Activated CD4-positive, alpha-beta T cell treated with anti-CD3 and anti-CD28 coated beads, Interleukin-2, amount 50 U/mL, for 24 hours (primary cell): ENCODE measurements at regions not wholly inside any gene's neighbourhood (a gene's known extent, or its start where the extent isn't known, plus 50 kb on each side); places are given as distances from the start of the nearest gene placed in this dataset.
"Not testable (repeated sequence)": the region's sequence is repeated elsewhere in the genome, so short reads cannot be mapped to it uniquely, and the experiment has no call there.

Source experiments
- DNase-seq, 2 donors: peaks; one replicate each; pipeline ENCODE4 v3.0.0-alpha.2; 2020; ENCODE audit warnings: low read depth in 1 of 2, low spot score in 1 of 2

DNA sequence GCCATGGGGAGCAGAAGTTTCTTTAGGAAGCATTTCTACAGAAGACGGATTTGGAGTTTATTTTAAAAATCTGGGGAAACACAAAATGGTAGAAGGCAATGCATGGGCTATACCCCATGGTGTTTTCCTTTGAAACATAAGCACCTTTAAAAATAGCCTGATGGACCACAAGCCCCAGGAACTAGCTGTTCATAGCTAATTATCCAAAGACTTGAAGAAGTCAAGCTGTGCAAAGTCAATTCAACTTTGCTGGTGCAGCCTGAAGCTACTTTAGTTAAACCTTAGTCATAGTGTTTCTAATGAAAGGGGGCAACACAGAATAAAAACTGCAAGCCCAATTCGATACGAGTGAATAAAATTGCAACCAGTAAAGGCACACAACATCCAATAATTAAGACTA is 732.5 kb downstream of the GALC start:
- DNase-seq = no peak

GRCh38 chr14:87257421-87257820 is 735.6 kb downstream of the GALC start:
- DNase-seq = no peak

- DNase-seq = no peak
These were observed 737.9 kb downstream of the GALC start for GRCh38 chr14:87255058-87255457.

DNA sequence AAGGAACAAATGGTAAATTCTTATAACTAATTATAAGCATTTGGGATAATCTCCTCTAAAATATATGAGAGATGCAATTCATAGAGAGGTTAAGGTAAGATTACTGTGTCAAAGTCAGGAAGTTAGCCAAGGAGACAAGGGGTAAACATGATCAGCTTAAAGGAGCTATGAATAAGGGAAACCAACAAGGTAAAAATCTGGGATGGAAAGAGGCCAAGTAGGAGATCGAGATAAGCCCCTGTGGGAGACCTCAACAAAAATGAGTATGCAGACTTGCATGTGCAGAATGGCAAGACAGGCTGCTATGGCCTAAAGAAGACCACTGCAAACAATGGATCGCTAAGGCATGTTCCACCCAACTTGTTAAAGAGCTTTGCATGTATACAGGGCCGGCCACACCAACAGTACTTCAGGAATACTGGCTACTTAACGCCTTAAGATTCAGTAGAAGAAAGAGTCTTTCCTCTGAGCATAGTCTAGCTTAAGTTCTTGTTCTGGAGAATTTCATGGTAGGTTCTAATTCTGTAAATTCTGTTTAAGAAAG is 738.6 kb downstream of the GALC start:
- no peak for DNase-seq

DNA sequence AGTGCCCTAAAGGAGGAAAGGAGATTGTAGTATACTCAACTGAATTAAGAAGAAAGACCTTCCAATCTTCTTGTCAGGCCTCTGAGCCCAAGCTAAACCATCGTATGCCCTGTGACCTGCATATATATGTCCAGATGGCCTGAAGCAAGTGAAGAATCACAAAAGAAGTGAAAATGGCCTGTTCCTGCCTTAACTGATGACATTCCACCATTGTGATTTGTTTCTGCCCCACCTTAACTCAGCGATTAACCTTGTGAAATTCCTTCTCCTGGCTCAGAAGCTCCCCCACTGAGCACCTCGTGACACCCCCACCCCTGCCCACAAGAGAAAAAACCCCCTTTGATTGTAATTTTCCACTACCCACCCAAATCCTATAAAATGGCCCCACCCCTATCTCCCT is 739.2 kb downstream of the GALC start:
- not testable (repeated sequence) for DNase-seq

GRCh38 chr14:87252103-87252502 is 740.9 kb downstream of the GALC start:
- DNase-seq = no peak

GRCh38 chr14:87251011-87251410 is 742.0 kb downstream of the GALC start:
- DNase-seq = no peak

DNA sequence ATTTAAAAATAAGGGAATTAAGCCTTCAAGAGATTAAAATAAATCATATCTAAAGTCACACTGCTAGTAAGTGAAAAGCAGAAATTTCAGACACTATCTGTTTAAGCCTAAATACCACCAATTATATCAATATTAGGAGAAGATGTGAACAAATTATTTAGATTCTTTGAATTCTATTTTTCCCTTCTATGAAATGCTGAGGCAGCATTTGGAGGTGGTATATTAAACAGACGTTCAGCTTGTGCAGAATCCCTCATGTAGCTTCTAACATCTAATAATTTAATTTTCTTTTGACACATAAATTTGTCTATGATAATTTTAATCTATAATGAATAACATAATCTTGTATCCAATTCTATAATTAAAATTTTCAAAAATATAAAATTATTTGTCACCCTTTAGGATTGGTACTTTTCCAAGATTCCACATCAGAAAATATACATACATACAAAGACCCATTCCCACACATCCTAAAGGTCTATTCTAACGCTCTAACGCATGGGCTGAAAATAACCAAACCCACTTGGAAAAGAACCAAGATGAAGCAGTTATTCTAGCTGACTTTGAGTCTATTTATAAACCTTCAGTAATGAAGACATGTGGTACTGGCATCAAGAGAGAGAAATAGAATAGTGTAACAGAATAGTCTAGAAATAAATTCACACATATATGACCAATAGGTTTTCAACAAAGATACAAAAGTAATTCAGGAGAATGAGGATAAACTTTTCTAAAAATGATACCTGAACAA is 751.8 kb downstream of the GALC start:
- no peak for DNase-seq

- DNase-seq = not testable (repeated sequence)
These were observed 752.7 kb downstream of the GALC start for GRCh38 chr14:87240319-87240718.

DNA sequence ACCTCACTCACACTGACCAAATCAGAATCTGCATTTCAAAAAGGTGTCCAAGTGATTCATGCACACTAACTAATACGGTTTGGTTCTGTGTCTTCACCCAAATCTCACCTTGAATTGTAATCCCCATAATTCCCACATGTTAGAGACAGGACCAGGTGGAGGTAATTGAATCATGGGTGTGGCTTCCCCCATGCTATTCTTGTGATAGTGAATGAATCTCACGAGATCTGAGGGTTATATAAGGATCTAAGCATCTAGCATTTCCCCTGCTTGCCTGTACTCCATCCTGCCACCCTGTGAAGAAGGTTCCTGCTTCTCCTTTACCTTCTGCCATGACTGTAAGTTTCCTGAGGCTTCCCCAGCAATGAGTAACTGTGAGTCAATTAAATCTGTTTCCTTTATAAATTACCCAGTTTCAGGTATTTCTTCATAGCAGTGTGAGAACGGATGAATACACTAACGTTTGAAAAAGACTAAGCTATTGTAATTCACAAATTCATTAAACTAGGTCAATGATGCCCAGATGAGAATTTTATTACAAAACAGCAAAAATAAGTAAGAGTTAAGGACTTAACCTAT is 759.1 kb downstream of the GALC start:
- DNase-seq = no peak

GRCh38 chr14:87233266-87233665 is 759.7 kb downstream of the GALC start:
- DNase-seq = no peak

GRCh38 chr14:87231336-87232026 is 761.5 kb downstream of the GALC start:
- DNase-seq = no peak

DNA sequence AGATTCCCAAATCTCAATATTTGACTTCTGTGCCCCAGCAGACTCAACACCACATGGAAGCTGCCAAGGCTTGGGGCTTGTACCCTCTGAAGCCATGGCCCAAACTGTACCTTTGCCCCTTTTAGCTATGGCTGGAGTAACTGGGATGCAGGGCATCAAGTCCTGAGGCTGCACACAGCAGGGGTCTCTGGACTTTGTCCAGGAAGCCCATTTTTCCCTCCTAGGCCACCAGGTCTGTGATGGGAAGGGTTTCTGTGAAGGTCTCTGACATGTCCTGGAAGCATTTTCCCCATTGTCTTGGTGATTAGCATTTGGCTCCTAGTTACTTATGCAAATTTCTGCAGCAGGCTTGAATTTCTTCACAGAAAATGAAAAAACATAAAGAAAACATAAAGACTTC is 762.3 kb downstream of the GALC start:
- DNase-seq = no peak

- no peak for DNase-seq
These were observed 763.9 kb downstream of the GALC start for GRCh38 chr14:87229131-87229530.

- DNase-seq = no peak
These were observed 776.0 kb downstream of the GALC start for GRCh38 chr14:87217023-87217422.

- no peak for DNase-seq
These were observed 778.4 kb downstream of the GALC start for GRCh38 chr14:87214558-87214957.

GRCh38 chr14:87207756-87208155 is 785.2 kb downstream of the GALC start:
- no peak for DNase-seq

- no peak for DNase-seq
These were observed 787.2 kb downstream of the GALC start for GRCh38 chr14:87205811-87206210.

GRCh38 chr14:87203346-87203745 is 789.6 kb downstream of the GALC start:
- no peak for DNase-seq

- no peak for DNase-seq
These were observed 793.6 kb downstream of the GALC start for GRCh38 chr14:87199381-87199780.

DNA sequence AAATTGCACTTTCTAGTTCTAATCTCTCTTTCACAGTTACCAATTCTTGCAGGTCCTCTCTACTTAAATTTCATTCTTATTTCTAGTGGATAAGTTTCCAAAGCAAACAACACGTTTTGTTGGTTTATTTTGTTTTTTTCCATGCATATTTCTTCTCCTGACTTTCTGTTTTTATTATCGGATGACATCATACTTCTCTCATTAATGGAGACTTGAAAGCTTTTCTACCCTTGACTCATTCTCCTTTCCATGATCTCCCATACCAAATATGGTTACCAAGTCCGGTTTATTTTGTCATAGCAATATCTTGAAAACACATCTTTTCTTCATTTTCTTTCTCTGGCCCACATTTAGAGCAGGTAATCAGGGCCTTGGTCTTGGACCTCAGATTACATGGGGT is 796.5 kb downstream of the GALC start:
- DNase-seq = no peak

GRCh38 chr14:87187786-87188185 is 805.2 kb downstream of the GALC start:
- no peak for DNase-seq
